NCI-H446 treated with DMSO at 0.1 percent for 48 hours (cell line): ENCODE measurements at regions not wholly inside any gene's neighbourhood (a gene's known extent, or its start where the extent isn't known, plus 50 kb on each side); places are given as distances from the start of the nearest gene placed in this dataset.
"Not testable (repeated sequence)": the region's sequence is repeated elsewhere in the genome, so short reads cannot be mapped to it uniquely, and the experiment has no call there.

Source experiments
- DNase-seq: peaks from one replicate; lab custom pipeline; 2025; lab: John Stamatoyannopoulos, UW

- no peak for DNase-seq
Observed at GRCh38 chr10:86579883-86580520, 58.4 kb upstream of the WAPL start.

- DNase-seq = no peak
Observed at GRCh38 chr10:86580521-86580891, 58.9 kb upstream of the WAPL start.

GRCh38 chr10:86583983-86584382 lies 62.4 kb upstream of the WAPL start:
- no peak for DNase-seq

GRCh38 chr10:86585037-86585929 lies 63.7 kb upstream of the WAPL start:
- peak; percentile 12 for DNase-seq

- no peak for DNase-seq
Observed at GRCh38 chr10:86586516-86586915, 64.9 kb upstream of the WAPL start.

- DNase-seq = not testable (repeated sequence)
Observed at GRCh38 chr10:86588781-86589180, 65.6 kb upstream of the OPN4 start.

- DNase-seq = no peak
Observed at GRCh38 chr10:86591436-86591835, 62.9 kb upstream of the OPN4 start.

- DNase-seq = no peak
Observed at GRCh38 chr10:86592413-86592812, 61.9 kb upstream of the OPN4 start.

- DNase-seq = no peak
Observed at GRCh38 chr10:86594535-86594934, 59.8 kb upstream of the OPN4 start.

- DNase-seq = no peak
Observed at GRCh38 chr10:86595496-86595895, 58.9 kb upstream of the OPN4 start.

- DNase-seq = no peak
Observed at GRCh38 chr10:86596266-86596665, 58.1 kb upstream of the OPN4 start.

- DNase-seq = no peak
Observed at GRCh38 chr10:86597306-86597705, 57.0 kb upstream of the OPN4 start.

GRCh38 chr10:86598151-86598550 lies 56.2 kb upstream of the OPN4 start:
- no peak for DNase-seq

- no peak for DNase-seq
Observed at GRCh38 chr10:86599041-86599440, 55.3 kb upstream of the OPN4 start.

GRCh38 chr10:86599729-86600128 lies 54.6 kb upstream of the OPN4 start:
- DNase-seq = no peak

- DNase-seq = no peak
Observed at GRCh38 chr10:86600296-86600695, 54.1 kb upstream of the OPN4 start.

- no peak for DNase-seq
Observed at GRCh38 chr10:86601956-86602602, 52.3 kb upstream of the OPN4 start.

- DNase-seq = no peak
Observed at GRCh38 chr10:86603256-86603655, 51.1 kb upstream of the OPN4 start.
